VCaP (cell line): ENCODE measurements at regions not wholly inside any gene's neighbourhood (a gene's known extent, or its start where the extent isn't known, plus 50 kb on each side); places are given as distances from the start of the nearest gene placed in this dataset.
"Not testable (repeated sequence)": the region's sequence is repeated elsewhere in the genome, so short reads cannot be mapped to it uniquely, and the experiment has no call there.

Source experiments
- H3K27ac ChIP-seq: fragments of 450-650 bp; 2 replicates; pipeline ENCODE4 v1.5.1; 2017
- CTCF ChIP-seq: fragments of 450-650 bp; conservative IDR thresholded peaks from 2 replicates; pipeline ENCODE4 v1.5.1; 2017; ENCODE audit warnings: mild to moderate bottlenecking, moderate library complexity

GRCh38 chr2:228917220-228917619 lies 353.9 kb downstream of the PID1 start:
- H3K27ac ChIP-seq = no peak overlapping the region

GRCh38 chr2:228916416-228917090 lies 354.5 kb downstream of the PID1 start:
- no peak for TF ChIP-seq CTCF

More at GRCh38 chr2:228917220-228917619, 353.9 kb downstream of the PID1 start:
- TF ChIP-seq CTCF = no peak

GRCh38 chr2:228913176-228913575 lies 357.9 kb downstream of the PID1 start:
- TF ChIP-seq CTCF = no peak
- no peak overlapping the region for H3K27ac ChIP-seq

More at GRCh38 chr2:228916416-228917090, 354.5 kb downstream of the PID1 start:
- no peak overlapping the region for H3K27ac ChIP-seq

- not testable (repeated sequence) for H3K27ac ChIP-seq
These were observed 360.2 kb downstream of the PID1 start for GRCh38 chr2:228910872-228911271.

- no peak overlapping the region for H3K27ac ChIP-seq
- no peak for TF ChIP-seq CTCF
These were observed 368.9 kb downstream of the PID1 start for GRCh38 chr2:228902176-228902575.

- no peak for TF ChIP-seq CTCF
- H3K27ac ChIP-seq = no peak overlapping the region
These were observed 369.6 kb downstream of the PID1 start for GRCh38 chr2:228901531-228901930.

GRCh38 chr2:228878138-228878537 lies 392.9 kb downstream of the PID1 start:
- no peak for TF ChIP-seq CTCF
- no peak overlapping the region for H3K27ac ChIP-seq

- no peak for TF ChIP-seq CTCF
- H3K27ac ChIP-seq = no peak overlapping the region
These were observed 394.8 kb downstream of the PID1 start for GRCh38 chr2:228876276-228876675.
